Fibroblast of villous mesenchyme (primary cell): ENCODE measurements at regions not wholly inside any gene's neighbourhood (a gene's known extent, or its start where the extent isn't known, plus 50 kb on each side); places are given as distances from the start of the nearest gene placed in this dataset.

Experiments
- DNase-seq: peaks from one replicate; pipeline ENCODE4 v3.0.0-alpha.2; 2010; ENCODE audit warnings: low read depth
- H3K4me3 ChIP-seq: 2 replicates; pipeline ENCODE4 v1.5.1; 2011; ENCODE audit warnings: low read depth, mild to moderate bottlenecking, low read length
- CTCF ChIP-seq: IDR thresholded peaks from 2 replicates; pipeline ENCODE4 v1.5.1; 2012; ENCODE audit warnings: low read depth, mild to moderate bottlenecking, low read length; ENCODE audit not compliant: insufficient read depth

- DNase-seq = no peak
- no peak for TF ChIP-seq CTCF
- H3K4me3 ChIP-seq = no peak overlapping the region
Observed at GRCh38 chr9:22855980-22856379, 409.4 kb downstream of the DMRTA1 start.

- TF ChIP-seq CTCF = no peak
- no peak overlapping the region for H3K4me3 ChIP-seq
- no peak for DNase-seq
Observed at GRCh38 chr9:22857316-22857715, 410.7 kb downstream of the DMRTA1 start.

- TF ChIP-seq CTCF = no peak
- no peak overlapping the region for H3K4me3 ChIP-seq
- DNase-seq = no peak
Observed at GRCh38 chr9:22863106-22863505, 416.5 kb downstream of the DMRTA1 start.

GRCh38 chr9:22863736-22864135 is 417.1 kb downstream of the DMRTA1 start:
- DNase-seq = no peak
- H3K4me3 ChIP-seq = no peak overlapping the region
- TF ChIP-seq CTCF = no peak

GRCh38 chr9:22893196-22893843 is 446.7 kb downstream of the DMRTA1 start:
- no peak for TF ChIP-seq CTCF
- DNase-seq = no peak
- no peak overlapping the region for H3K4me3 ChIP-seq

- DNase-seq = no peak
- H3K4me3 ChIP-seq = no peak overlapping the region
- TF ChIP-seq CTCF = no peak
Observed at GRCh38 chr9:22898591-22898990, 452.0 kb downstream of the DMRTA1 start.

- no peak for TF ChIP-seq CTCF
- no peak for DNase-seq
- H3K4me3 ChIP-seq = no peak overlapping the region
Observed at GRCh38 chr9:22911632-22912031, 465.0 kb downstream of the DMRTA1 start.
